ENCODE measurements at regions not wholly inside any gene's neighbourhood (a gene's known extent, or its start where the extent isn't known, plus 50 kb on each side); places are given as distances from the start of the nearest gene placed in this dataset.
"Not testable (repeated sequence)": the region's sequence is repeated elsewhere in the genome, so short reads cannot be mapped to it uniquely, and the experiment has no call there.

GRCh38 chr3:145243875-145244274, 917.1 kb downstream of the PLOD2 start:
- DNase-seq (ENCODE audit: low spot score) = no peak
- FAIRE-seq = no peak

GRCh38 chr3:145244327-145244726, 916.7 kb downstream of the PLOD2 start:
- no peak for FAIRE-seq
- no peak for DNase-seq (ENCODE audit: low spot score)

GRCh38 chr3:145246291-145246690, 914.7 kb downstream of the PLOD2 start:
- DNase-seq (ENCODE audit: low spot score) (no peak), FAIRE-seq (no peak)

GRCh38 chr3:145248928-145249327, 912.1 kb downstream of the PLOD2 start:
- DNase-seq (ENCODE audit: low spot score) (no peak), FAIRE-seq (no peak)

- FAIRE-seq (no peak), DNase-seq (ENCODE audit: low spot score) (no peak)
These were observed 909.7 kb downstream of the PLOD2 start for GRCh38 chr3:145251311-145251710.

- not testable (repeated sequence) for FAIRE-seq; DNase-seq (ENCODE audit: low spot score)
These were observed 903.0 kb downstream of the PLOD2 start for GRCh38 chr3:145257967-145258366.

- DNase-seq (ENCODE audit: low spot score) = no peak
- FAIRE-seq = no peak
These were observed 901.7 kb downstream of the PLOD2 start for GRCh38 chr3:145259166-145259880.

- not testable (repeated sequence) for DNase-seq (ENCODE audit: low spot score); FAIRE-seq
These were observed 897.5 kb downstream of the PLOD2 start for GRCh38 chr3:145263458-145263857.

GRCh38 chr3:145266368-145266767, 894.6 kb downstream of the PLOD2 start:
- FAIRE-seq (no peak), DNase-seq (ENCODE audit: low spot score) (no peak)

GRCh38 chr3:145269106-145269505, 891.9 kb downstream of the PLOD2 start:
- no peak for DNase-seq (ENCODE audit: low spot score)
- FAIRE-seq = no peak

GRCh38 chr3:145272684-145273083, 888.3 kb downstream of the PLOD2 start:
- no peak for DNase-seq (ENCODE audit: low spot score)
- no peak for FAIRE-seq

GRCh38 chr3:145282505-145282904, 878.5 kb downstream of the PLOD2 start:
- FAIRE-seq = no peak

GRCh38 chr3:145286937-145287336, 874.0 kb downstream of the PLOD2 start:
- FAIRE-seq (no peak), DNase-seq (ENCODE audit: low spot score) (no peak)

More at GRCh38 chr3:145282505-145282904, 878.5 kb downstream of the PLOD2 start:
- DNase-seq (ENCODE audit: low spot score) = no peak

- no peak for FAIRE-seq
- DNase-seq (ENCODE audit: low spot score) = no peak
These were observed 871.0 kb downstream of the PLOD2 start for GRCh38 chr3:145290010-145290409.

- DNase-seq (ENCODE audit: low spot score) (no peak), FAIRE-seq (no peak)
These were observed 866.4 kb downstream of the PLOD2 start for GRCh38 chr3:145294572-145294971.

- no peak for DNase-seq (ENCODE audit: low spot score)
- FAIRE-seq = no peak
These were observed 853.7 kb downstream of the PLOD2 start for GRCh38 chr3:145307272-145307671.

GRCh38 chr3:145313751-145314150, 847.2 kb downstream of the PLOD2 start:
- no peak for DNase-seq (ENCODE audit: low spot score)
- FAIRE-seq = no peak

- not testable (repeated sequence) for FAIRE-seq; DNase-seq (ENCODE audit: low spot score)
These were observed 844.7 kb downstream of the PLOD2 start for GRCh38 chr3:145316253-145316652.

- FAIRE-seq (no peak), DNase-seq (ENCODE audit: low spot score) (no peak)
These were observed 834.3 kb downstream of the PLOD2 start for GRCh38 chr3:145326666-145327065.

GRCh38 chr3:145333427-145333826, 827.6 kb downstream of the PLOD2 start:
- not testable (repeated sequence) for DNase-seq (ENCODE audit: low spot score); FAIRE-seq

GRCh38 chr3:145333931-145334330, 827.1 kb downstream of the PLOD2 start:
- FAIRE-seq (no peak), DNase-seq (ENCODE audit: low spot score) (no peak)

- no peak for FAIRE-seq
These were observed 805.8 kb downstream of the PLOD2 start for GRCh38 chr3:145355206-145355605.

GRCh38 chr3:145357453-145357852, 803.5 kb downstream of the PLOD2 start:
- DNase-seq (ENCODE audit: low spot score) = no peak
- FAIRE-seq = no peak

More at GRCh38 chr3:145355206-145355605, 805.8 kb downstream of the PLOD2 start:
- DNase-seq (ENCODE audit: low spot score) = no peak

All from RCC 7860 (cell line).